ENCODE measurements at regions not wholly inside any gene's neighbourhood (a gene's known extent, or its start where the extent isn't known, plus 50 kb on each side); places are given as distances from the start of the nearest gene placed in this dataset.
A peak's percentile ranks its signal among the peaks of the same experiment; 100 is the strongest.

DNA sequence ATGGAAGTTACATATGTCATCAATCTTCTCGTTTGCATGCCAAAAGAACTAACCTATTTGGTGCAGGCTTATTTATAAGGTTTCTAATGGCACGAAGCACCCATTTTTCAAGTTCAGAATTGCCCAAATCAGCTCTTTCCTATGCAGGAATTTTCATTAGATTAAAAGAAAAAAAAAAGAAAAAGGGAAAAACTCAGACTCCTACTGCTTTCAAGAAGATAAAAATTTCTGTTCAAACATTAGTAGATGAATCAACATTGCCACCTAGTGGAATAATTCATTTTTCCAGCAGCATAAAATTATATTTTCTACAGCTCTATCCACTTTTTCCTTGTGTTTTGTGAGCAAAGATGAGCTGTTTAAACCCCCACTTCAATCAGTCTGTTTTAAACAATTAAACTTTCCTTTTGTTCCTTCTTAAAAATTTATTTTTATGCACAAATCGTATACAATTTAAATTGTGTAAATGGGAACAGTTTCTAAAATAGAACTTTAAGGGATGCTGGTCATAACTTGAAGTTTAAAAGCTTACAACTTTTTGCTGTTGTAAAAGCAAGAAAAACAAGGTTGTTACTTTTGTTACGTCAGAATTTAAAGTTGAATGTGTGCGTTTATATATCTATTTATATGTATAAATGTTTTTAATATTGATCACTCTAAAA lies 309.9 kb downstream of the ARAP2 start:
- peak; percentile 2 for DNase-seq

GRCh38 chr4:35938936-35939335 lies 305.4 kb downstream of the ARAP2 start:
- DNase-seq: no peak

DNA sequence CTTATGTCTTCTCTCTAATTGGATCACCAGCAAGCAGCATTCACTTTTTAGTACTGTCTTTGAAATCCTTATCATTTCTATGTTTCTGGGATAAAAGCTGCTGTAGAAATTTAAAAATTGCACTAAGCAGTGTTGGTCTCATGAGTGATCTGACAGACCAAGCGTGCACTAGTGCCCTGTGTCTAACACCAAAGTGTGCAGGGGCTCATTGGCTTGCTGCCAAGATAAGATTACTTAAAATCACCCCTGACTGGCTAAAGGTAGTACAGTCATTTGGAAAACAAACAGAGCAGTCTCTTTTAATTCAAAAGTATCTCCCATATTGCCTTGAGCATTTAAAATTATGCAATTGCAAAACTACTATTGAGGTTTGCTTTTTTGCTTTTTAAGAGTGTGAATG lies 304.6 kb downstream of the ARAP2 start:
- no peak for DNase-seq

- DNase-seq: no peak
Observed at GRCh38 chr4:35942092-35942491, 302.2 kb downstream of the ARAP2 start.

DNA sequence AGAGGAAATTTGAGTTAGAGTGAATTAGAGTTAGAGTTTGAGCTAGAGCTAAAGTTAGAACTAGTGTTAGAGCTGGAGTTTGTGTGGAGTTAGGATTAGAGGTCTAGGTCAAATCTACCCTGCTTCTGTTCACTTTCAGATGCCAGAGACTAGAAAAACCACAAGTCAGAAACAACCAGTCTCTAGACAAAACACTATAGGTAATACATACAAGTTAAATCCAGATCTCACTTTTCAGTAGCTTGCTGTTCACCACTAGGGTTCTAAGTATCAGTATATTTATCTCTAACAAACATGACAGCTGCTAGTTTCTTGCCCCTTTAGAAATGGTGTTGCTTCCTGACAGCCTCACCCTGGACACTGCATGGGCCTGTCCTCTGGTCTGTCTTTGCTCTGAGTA lies 300.7 kb downstream of the ARAP2 start:
- DNase-seq: no peak

DNA sequence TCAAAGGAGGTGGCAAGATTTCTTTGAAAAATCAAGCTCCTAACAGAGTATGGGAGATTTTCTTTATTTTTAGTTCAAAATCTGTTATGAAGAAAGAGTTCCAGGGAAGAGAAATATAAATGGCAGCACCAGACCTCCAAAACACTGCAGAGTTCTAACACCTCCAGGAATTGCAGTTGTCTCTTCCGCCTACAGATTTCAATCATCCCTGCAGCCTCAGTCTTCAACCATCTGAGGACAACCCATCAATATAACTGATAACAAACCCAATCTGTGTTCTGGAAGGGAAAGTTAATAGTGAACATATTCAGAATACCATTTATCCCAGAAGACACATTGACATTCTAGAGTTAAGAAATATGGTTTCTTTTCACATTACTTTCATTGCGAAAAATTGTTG lies 296.1 kb downstream of the ARAP2 start:
- DNase-seq: no peak

DNA sequence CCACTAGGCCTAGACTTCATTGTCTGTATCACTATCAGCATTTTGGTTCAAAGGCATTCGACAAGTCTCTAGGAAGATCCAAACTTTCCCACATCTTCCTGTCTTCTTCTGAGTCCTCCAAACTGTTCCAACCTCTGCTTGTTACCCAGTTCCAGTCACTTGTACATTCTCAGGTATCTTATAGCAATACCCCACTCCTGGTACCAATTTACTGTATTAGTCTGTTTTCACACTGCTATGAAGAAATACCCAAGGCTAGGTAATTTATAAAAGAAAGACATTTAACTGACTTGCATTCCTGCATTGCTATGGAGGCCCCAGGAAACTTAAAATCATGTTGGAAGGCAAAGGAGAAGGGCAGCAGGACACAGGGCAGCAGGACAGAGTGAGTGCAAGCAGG lies 293.9 kb downstream of the ARAP2 start:
- no peak for DNase-seq

DNA sequence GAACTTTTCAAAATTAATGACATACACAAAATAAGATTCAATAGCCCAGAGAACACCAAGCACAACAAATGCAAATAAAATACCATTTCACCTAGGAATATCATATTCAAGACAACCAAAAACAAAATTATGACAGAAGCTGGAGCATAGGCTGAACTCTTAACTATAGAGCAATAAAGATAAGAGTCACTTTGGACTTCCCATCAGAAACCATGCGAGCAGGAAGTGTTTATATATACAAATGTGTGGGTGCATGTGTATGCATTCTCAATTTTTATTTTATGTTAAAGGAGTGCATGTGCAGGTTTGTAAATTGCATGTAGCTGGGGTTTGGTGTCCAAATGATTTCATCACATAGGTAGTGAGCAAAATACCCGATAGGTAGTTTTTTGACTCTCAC lies 291.6 kb downstream of the ARAP2 start:
- no peak for DNase-seq

DNA sequence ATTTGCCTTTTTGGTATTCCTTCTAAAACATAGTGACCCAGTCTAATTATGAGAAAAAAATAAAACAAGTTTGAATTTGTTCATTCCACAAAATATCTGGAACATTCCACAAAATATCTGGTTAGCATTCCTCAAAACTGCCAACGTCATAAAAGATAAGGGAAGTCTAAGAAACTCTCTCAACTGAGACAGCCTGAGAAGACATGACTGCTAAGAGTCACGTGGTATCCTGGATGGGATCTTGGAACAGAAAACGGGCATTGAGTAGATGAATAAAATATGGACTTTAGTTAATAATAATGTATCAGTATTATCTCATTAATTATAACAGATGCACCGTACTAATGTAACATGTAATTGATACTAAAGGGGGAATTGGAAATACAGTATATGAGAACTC lies 280.9 kb downstream of the ARAP2 start:
- no peak for DNase-seq

DNA sequence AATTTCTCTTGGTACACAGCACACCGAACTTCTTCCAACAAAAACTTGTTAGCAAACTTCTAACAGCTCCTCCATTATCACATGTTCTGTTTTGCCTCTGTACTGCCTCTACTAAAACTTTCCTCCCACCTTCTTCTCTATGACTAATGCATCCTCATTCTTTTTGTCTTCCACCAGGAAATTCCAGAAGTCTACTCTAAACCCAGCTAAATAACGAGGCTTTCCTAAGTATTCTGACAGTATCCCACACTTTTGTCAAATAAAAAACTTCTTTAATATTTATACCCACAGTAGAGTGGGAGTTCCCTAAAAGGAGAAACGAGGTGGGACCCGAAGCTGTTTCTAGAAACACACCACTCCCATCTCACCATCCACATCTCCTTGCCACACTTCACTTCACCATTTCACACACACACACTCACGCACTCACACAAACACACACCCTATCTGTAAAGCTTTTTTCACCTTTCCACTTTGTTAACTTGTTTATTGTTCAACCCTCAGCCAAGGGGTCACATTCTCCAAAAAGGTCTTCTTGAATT lies 280.3 kb downstream of the ARAP2 start:
- no peak for DNase-seq

- DNase-seq: no peak
Observed at GRCh38 chr4:35965300-35965699, 279.0 kb downstream of the ARAP2 start.

DNA sequence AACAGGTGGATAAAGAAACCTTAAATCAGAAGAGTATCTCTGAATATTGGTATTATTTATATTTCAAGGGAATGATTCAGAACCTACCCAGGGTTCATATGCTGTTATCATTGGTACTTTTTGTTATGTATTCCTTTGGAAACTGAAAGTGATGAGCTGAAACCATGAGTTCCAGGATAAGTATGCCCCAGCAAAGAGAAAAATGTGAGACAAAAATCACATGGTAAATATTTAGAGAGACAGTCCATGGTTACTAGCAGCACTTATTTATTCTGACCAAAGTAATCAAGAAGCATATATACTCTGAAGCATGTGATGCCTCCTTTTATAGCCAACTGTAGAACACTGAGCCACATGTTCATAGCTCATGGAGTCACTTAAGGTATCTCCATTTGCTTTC lies 277.7 kb downstream of the ARAP2 start:
- no peak for DNase-seq

DNA sequence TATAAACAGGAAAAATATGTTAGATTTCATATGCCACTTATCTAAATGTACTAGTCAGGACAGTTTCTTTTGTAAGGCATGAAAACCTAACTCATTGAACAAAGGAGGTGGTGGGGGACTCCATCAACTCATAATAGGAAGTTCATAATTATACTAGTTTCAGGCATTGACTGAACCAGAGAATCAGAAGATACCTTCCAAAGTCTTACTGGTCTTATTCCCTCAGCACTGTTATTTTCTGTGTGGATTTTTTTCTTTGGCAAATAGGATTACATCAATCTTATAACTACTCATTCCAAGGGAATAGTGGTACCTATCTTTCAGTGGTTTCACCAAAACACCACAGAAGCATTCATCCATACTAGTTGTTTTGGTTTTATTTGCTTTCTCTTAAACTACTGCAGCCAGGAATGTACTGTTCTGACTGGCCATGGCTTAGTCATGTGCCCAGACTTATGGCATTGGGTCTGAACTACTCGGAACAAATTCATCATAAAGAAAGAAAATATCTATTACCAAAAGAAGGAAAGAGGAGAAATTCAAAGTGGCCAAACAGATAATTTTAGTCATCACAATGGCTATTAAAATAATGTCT lies 273.9 kb downstream of the ARAP2 start:
- DNase-seq: no peak

GRCh38 chr4:35972814-35973213 lies 271.5 kb downstream of the ARAP2 start:
- no peak for DNase-seq

DNA sequence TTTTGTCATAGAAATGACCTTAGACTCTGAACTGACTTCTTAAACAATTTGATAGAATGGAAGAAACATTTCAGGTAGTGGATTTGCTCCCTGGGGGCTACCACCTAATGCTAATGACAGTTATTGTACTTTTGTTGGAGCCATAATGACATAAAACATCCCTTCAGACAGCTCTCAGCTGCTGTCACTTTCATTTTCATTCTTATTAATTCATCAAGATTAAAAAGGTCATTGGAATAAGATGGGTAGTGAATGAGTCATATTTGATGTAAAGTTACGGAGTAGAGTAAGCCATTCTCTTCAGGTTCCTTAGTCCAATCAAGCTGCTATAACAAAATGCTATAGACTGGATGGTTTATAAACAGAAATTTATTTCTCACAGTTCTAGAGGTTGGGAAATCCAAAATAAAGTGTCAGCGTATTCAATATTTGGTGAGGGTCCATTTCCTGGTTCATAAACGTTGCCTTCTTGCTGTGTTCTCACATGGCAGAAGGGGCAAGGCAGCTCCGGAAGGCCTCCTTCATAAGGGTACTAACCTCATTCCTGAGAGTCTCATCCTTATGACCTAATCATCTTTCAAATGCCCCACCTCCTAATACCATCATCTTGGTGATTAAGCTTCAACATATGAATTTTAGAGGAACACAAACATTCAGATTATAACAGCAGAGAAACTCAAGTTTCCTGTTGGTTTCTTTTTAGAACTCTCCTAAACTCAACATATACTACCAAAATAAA lies 268.5 kb downstream of the ARAP2 start:
- DNase-seq: no peak

- DNase-seq: no peak
Observed at GRCh38 chr4:35978551-35978950, 265.8 kb downstream of the ARAP2 start.

- DNase-seq: no peak
Observed at GRCh38 chr4:35982318-35982717, 262.0 kb downstream of the ARAP2 start.

GRCh38 chr4:35986537-35986936 lies 257.8 kb downstream of the ARAP2 start:
- DNase-seq: no peak

- no peak for DNase-seq
Observed at GRCh38 chr4:35993606-35994005, 250.7 kb downstream of the ARAP2 start.

DNA sequence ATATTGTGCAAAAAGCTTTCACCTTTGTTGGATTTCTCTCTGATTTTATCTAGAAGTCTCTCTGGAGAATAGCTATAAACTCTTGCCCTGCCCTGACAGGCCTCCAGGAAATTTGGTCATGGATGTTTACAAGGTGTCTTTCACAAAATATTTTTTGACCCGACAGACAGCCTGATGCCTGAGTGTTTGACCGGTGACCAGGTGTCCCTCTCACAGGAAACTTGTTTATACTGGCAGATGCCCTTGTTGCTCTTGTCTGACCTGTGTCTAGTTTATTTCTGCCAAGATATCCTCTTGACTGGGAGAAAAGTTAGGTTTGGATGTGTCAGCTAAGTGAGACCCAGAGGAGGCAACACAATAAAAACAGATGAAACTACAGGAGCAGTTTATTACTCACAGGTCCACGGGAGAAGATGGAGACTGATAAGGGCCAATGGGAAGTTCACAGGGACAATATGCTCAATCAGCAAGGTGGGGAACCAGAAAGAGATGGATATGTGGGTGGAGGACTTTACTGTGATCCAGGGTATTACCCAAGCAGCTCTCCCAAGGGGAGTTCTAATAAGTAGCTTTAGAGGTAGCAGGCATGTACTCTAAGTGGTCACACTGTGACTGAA lies 243.3 kb downstream of the ARAP2 start:
- DNase-seq: no peak

GRCh38 chr4:36003051-36003450 lies 241.3 kb downstream of the ARAP2 start:
- no peak for DNase-seq

GRCh38 chr4:36004204-36004851 lies 240.0 kb downstream of the ARAP2 start:
- DNase-seq: no peak

DNA sequence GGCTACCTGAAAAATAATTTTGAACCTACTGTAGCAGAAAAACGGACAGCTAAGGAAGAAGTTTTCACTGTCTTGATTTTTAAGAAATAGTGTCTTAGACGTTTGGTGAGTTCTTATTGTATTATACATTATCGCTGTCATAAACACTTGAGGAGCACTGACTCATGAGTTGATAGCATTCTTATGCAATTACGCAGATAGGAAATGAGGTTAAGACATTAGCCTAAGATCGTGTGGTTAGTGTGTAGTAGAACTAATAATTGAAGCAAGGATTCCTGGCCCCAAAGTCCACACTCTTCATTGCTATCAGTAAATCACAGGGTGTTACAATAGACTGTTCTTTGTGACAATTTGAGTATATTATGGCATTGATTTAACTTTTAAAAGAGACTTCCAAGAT lies 238.1 kb downstream of the ARAP2 start:
- DNase-seq: no peak

All from EL (cell line).